ENCODE measurements at regions not wholly inside any gene's neighbourhood (a gene's known extent, or its start where the extent isn't known, plus 50 kb on each side); places are given as distances from the start of the nearest gene placed in this dataset.

DNA sequence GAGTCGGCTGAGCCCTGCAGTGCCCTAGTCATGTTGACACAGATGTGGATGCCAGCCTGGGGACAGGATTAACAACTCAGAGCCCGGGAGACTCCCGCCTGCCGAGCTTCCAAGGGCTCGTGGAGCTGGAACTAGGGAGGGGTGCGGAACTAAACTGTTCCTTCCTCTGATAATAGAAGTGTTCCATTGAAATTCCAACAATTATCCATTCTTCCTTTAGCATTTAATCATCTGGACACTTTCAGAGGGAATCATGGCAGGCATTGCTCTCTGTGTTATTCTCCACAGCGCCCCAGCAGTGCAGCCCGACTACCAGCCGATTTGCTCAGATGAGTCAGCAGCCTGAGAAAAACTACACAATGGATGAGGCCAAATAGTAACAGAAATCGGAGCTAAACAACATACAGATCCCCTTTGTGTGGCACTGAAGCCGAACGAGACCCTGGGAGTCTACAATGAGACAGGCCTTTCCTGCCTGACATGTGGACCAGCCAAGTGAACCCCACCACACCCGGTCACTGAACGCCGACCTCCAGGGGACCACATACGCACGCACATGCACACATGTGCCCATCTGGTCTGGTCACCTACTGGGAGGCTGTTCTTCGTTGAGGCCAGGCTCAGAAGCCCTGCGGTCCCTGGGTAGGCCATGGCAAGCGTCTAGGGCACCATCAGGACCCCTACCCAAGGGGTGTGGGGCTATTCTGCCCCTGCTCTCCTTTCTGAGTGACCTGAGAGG is 238.4 kb upstream of the AFDN start (continued):
- TF ChIP-seq NCOA2 (CRISPR knock-in tag; IDR thresholded peaks at IDR 0.05) (no peak), GABPB1 (CRISPR knock-in tag; IDR thresholded peaks at IDR 0.05) (0 out of 2 replicates have a peak, but pooled peaks have one; percentile 39), ZNF34 (CRISPR knock-in tag; IDR thresholded peaks at IDR 0.05; ENCODE audit: borderline replicate concordance) (no peak), ZFP36L1 (CRISPR knock-in tag; IDR thresholded peaks at IDR 0.05) (no peak), JUN (CRISPR knock-in tag; IDR thresholded peaks at IDR 0.05) (no peak), ZNF335 (CRISPR knock-in tag; IDR thresholded peaks at IDR 0.05) (no peak), MAFG (CRISPR knock-in tag; IDR thresholded peaks at IDR 0.05) (0 out of 2 replicates have a peak, but pooled peaks have one; percentile 25), SMAD3 (CRISPR knock-in tag; IDR thresholded peaks at IDR 0.05) (no peak), STAG1 (CRISPR knock-in tag; IDR thresholded peaks at IDR 0.05) (peak; percentile 19), KLF13 (CRISPR knock-in tag; IDR thresholded peaks at IDR 0.05) (no peak), FLYWCH1 (CRISPR knock-in tag; IDR thresholded peaks at IDR 0.05) (no peak), SRSF4 (IDR thresholded peaks at IDR 0.05; ENCODE audit: low read depth, low read length, poor library complexity, severe bottlenecking) (no peak), RXRB (CRISPR knock-in tag; IDR thresholded peaks at IDR 0.05; ENCODE audit: borderline replicate concordance) (peak; percentile 12; the same call in 1 of the 2 replicates), GFI1 (CRISPR knock-in tag; IDR thresholded peaks at IDR 0.05; ENCODE audit: borderline replicate concordance) (no peak), ZNF547 (CRISPR knock-in tag; IDR thresholded peaks at IDR 0.05) (0 out of 2 replicates have a peak, but pooled peaks have one; percentile 56), HDAC6 (IDR thresholded peaks at IDR 0.05; ENCODE audit: low read depth, low read length) (no peak), MBD4 (IDR thresholded peaks at IDR 0.05; ENCODE audit: borderline replicate concordance, low read length) (no peak), HOXA5 (CRISPR knock-in tag; IDR thresholded peaks at IDR 0.05) (no peak), ZNF567 (CRISPR knock-in tag; IDR thresholded peaks at IDR 0.05; ENCODE audit: borderline replicate concordance) (no peak), NR2F1 (CRISPR knock-in tag; IDR thresholded peaks at IDR 0.05) (no peak), KDM5A (IDR thresholded peaks at IDR 0.05; ENCODE audit: borderline replicate concordance, low read length) (no peak), TBX2 (CRISPR knock-in tag; IDR thresholded peaks at IDR 0.05; ENCODE audit: borderline replicate concordance) (0 out of 2 replicates have a peak, but pooled peaks have one; percentile 22)
- TF ChIP-seq, protein P1, sequence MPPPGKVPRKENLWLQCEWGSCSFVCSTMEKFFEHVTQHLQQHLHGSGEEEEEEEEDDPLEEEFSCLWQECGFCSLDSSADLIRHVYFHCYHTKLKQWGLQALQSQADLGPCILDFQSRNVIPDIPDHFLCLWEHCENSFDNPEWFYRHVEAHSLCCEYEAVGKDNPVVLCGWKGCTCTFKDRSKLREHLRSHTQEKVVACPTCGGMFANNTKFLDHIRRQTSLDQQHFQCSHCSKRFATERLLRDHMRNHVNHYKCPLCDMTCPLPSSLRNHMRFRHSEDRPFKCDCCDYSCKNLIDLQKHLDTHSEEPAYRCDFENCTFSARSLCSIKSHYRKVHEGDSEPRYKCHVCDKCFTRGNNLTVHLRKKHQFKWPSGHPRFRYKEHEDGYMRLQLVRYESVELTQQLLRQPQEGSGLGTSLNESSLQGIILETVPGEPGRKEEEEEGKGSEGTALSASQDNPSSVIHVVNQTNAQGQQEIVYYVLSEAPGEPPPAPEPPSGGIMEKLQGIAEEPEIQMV (CRISPR knock-in tag; IDR thresholded peaks at IDR 0.05; ENCODE audit: low read depth), result no peak
- TF ChIP-seq, protein P2, sequence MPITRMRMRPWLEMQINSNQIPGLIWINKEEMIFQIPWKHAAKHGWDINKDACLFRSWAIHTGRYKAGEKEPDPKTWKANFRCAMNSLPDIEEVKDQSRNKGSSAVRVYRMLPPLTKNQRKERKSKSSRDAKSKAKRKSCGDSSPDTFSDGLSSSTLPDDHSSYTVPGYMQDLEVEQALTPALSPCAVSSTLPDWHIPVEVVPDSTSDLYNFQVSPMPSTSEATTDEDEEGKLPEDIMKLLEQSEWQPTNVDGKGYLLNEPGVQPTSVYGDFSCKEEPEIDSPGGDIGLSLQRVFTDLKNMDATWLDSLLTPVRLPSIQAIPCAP (CRISPR knock-in tag; IDR thresholded peaks at IDR 0.05; ENCODE audit: low read depth), result no peak
- TF ChIP-seq, protein P3, sequence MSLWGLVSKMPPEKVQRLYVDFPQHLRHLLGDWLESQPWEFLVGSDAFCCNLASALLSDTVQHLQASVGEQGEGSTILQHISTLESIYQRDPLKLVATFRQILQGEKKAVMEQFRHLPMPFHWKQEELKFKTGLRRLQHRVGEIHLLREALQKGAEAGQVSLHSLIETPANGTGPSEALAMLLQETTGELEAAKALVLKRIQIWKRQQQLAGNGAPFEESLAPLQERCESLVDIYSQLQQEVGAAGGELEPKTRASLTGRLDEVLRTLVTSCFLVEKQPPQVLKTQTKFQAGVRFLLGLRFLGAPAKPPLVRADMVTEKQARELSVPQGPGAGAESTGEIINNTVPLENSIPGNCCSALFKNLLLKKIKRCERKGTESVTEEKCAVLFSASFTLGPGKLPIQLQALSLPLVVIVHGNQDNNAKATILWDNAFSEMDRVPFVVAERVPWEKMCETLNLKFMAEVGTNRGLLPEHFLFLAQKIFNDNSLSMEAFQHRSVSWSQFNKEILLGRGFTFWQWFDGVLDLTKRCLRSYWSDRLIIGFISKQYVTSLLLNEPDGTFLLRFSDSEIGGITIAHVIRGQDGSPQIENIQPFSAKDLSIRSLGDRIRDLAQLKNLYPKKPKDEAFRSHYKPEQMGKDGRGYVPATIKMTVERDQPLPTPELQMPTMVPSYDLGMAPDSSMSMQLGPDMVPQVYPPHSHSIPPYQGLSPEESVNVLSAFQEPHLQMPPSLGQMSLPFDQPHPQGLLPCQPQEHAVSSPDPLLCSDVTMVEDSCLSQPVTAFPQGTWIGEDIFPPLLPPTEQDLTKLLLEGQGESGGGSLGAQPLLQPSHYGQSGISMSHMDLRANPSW (CRISPR knock-in tag; IDR thresholded peaks at IDR 0.05; ENCODE audit: borderline replicate concordance), result no peak
- TF ChIP-seq, protein P4, sequence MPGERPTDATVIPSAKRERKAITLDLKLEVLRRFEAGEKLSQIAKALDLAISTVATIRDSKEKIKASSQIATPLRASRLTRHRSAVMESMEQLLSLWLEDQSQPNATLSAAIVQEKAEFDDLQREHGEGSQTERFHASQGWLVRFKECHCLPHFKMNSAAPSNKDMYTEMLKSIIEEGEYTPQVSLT (CRISPR knock-in tag; IDR thresholded peaks at IDR 0.05; ENCODE audit: borderline replicate concordance, low read depth), result no peak
